Endodermal cell (in vitro differentiated cells): ENCODE measurements at regions not wholly inside any gene's neighbourhood (a gene's known extent, or its start where the extent isn't known, plus 50 kb on each side); places are given as distances from the start of the nearest gene placed in this dataset.

Experiments
- DNase-seq: peaks from one replicate; pipeline ENCODE4 v3.0.0-alpha.2; 2017
- H3K27ac ChIP-seq: 2 replicates; pipeline ENCODE4 v1.5.1; 2013; ENCODE audit warnings: mild to moderate bottlenecking, low read depth, low read length, moderate library complexity
- H3K27me3 ChIP-seq: 2 replicates; pipeline ENCODE4 v1.6.1; 2013; ENCODE audit warnings: mild to moderate bottlenecking, low read length, moderate library complexity; ENCODE audit not compliant: insufficient read depth, control insufficient read depth, poor library complexity, severe bottlenecking
- H3K36me3 ChIP-seq: 2 replicates; pipeline ENCODE4 v1.7.0; 2013; ENCODE audit warnings: mild to moderate bottlenecking, low read length, moderate library complexity; ENCODE audit not compliant: control insufficient read depth, insufficient read depth
- H3K4me1 ChIP-seq: one replicate; pipeline ENCODE4 v1.7.0; 2013; ENCODE audit warnings: low read length; ENCODE audit not compliant: control insufficient read depth, insufficient read depth
- H3K4me3 ChIP-seq: 2 replicates; pipeline ENCODE4 v1.5.1; 2013; ENCODE audit warnings: mild to moderate bottlenecking, low read length, moderate library complexity
- H3K9ac ChIP-seq: 2 replicates; pipeline ENCODE4 v1.6.1; 2013; ENCODE audit warnings: mild to moderate bottlenecking, low read length, moderate library complexity; ENCODE audit not compliant: poor library complexity, severe bottlenecking; ENCODE audit errors: extremely low read depth
- H3K9me3 ChIP-seq: 2 replicates; pipeline ENCODE4 v1.6.1; 2013; ENCODE audit warnings: mild to moderate bottlenecking, low read length, moderate library complexity; ENCODE audit not compliant: control insufficient read depth
- H3K27ac Mint-ChIP-seq: 2 replicates; pipeline ENCODE4 v1.8.0; 2020; ENCODE audit warnings: mixed read lengths
- H3K27me3 Mint-ChIP-seq: 2 replicates; pipeline ENCODE4 v1.8.0; 2021; ENCODE audit warnings: mild to moderate bottlenecking, mixed read lengths; ENCODE audit not compliant: insufficient read depth
- H3K36me3 Mint-ChIP-seq: 2 replicates; pipeline ENCODE4 v1.8.0; 2020; ENCODE audit warnings: low read depth, mixed read lengths
- H3K4me1 Mint-ChIP-seq: 2 replicates; pipeline ENCODE4 v1.8.0; 2020; ENCODE audit warnings: mixed read lengths
- H3K4me3 Mint-ChIP-seq: 2 replicates; pipeline ENCODE4 v1.8.0; 2020; ENCODE audit warnings: mild to moderate bottlenecking, moderate library complexity, mixed read lengths
- H3K9me3 Mint-ChIP-seq: 2 replicates; pipeline ENCODE4 v1.8.0; 2020; ENCODE audit warnings: mild to moderate bottlenecking, mixed read lengths
- CTCF ChIP-seq: fragments of 200-600 bp; sonication (generic); conservative IDR thresholded peaks from 2 replicates; pipeline ENCODE4 v1.5.0; 2021; ENCODE audit warnings: antibody characterized with exemption, mild to moderate bottlenecking
- WGBS, 2 experiments: methylation state at CpG; one replicate each; pipeline versions ENCODE4 v1.1.5 to v1.1.7; 2013; ENCODE audit warnings: missing lambda C conversion rate in 2 of 2, mixed read lengths in 1 of 2; ENCODE audit not compliant: insufficient coverage in 1 of 2, insufficient read length in 1 of 2; 5-methylcytosine and 5-hydroxymethylcytosine counted together

- Histone ChIP-seq H3K4me3 (no peak overlapping the region), H3K27ac (no peak overlapping the region), H3K9me3 (no peaks in the 10 kb centered on the region), H3K4me1 (no peaks in the 10 kb centered on the region), H3K36me3 (no peaks in the 10 kb centered on the region), H3K9ac (no peak overlapping the region), H3K27me3 (no peaks in the 10 kb centered on the region)
- Mint-ChIP-seq H3K4me3 (no peak overlapping the region), H3K36me3 (no peaks in the 10 kb centered on the region), H3K9me3 (no peaks in the 10 kb centered on the region), H3K27me3 (no peaks in the 10 kb centered on the region), H3K27ac (no peak overlapping the region), H3K4me1 (no peaks in the 10 kb centered on the region)
- no peak for TF ChIP-seq CTCF
- no peak for DNase-seq
- WGBS, 2 experiments = 91 to 100% methylated on average over 3 of the region's 3 CpGs
Measured at GRCh38 chr4:149886786-149887490, 71.3 kb upstream of the IQCM start.

GRCh38 chr4:149889991-149890390 is 74.3 kb upstream of the IQCM start:
- no peak overlapping the region for H3K27ac Mint-ChIP-seq
- Histone ChIP-seq H3K27ac (no peak overlapping the region), H3K9ac (no peak overlapping the region), H3K4me3 (no peak overlapping the region), H3K36me3 (no peaks in the 10 kb centered on the region), H3K9me3 (no peaks in the 10 kb centered on the region), H3K4me1 (no peaks in the 10 kb centered on the region), H3K27me3 (no peaks in the 10 kb centered on the region)
- no peaks in the 10 kb centered on the region for H3K4me1 Mint-ChIP-seq
- H3K9me3 Mint-ChIP-seq = no peaks in the 10 kb centered on the region
- DNase-seq = no peak
- no peak overlapping the region for H3K4me3 Mint-ChIP-seq
- H3K27me3 Mint-ChIP-seq = no peaks in the 10 kb centered on the region
- WGBS, 2 experiments = 92 to 100% methylated on average over 1 to 3 of the region's 3 CpGs
- no peak for TF ChIP-seq CTCF
- no peaks in the 10 kb centered on the region for H3K36me3 Mint-ChIP-seq

- H3K9me3 ChIP-seq = no peaks in the 10 kb centered on the region
- H3K27ac ChIP-seq = no peak overlapping the region
- WGBS, 2 experiments = 81% methylated on average over 1 of the region's 1 CpG; no CpG with 5 or more reads in 1 of the 2 experiments
- no peaks in the 10 kb centered on the region for H3K27me3 ChIP-seq
- no peaks in the 10 kb centered on the region for H3K36me3 ChIP-seq
- Mint-ChIP-seq H3K4me1 (no peaks in the 10 kb centered on the region), H3K9me3 (no peaks in the 10 kb centered on the region), H3K36me3 (no peaks in the 10 kb centered on the region), H3K4me3 (no peak overlapping the region), H3K27ac (no peak overlapping the region), H3K27me3 (no peaks in the 10 kb centered on the region)
- no peak overlapping the region for H3K4me3 ChIP-seq
- no peak for TF ChIP-seq CTCF
- H3K9ac ChIP-seq = no peak overlapping the region
- DNase-seq = no peak
- H3K4me1 ChIP-seq = no peaks in the 10 kb centered on the region
Measured at GRCh38 chr4:149890531-149890930, 74.9 kb upstream of the IQCM start.
